ENCODE measurements at regions not wholly inside any gene's neighbourhood (a gene's known extent, or its start where the extent isn't known, plus 50 kb on each side); places are given as distances from the start of the nearest gene placed in this dataset.

DNA sequence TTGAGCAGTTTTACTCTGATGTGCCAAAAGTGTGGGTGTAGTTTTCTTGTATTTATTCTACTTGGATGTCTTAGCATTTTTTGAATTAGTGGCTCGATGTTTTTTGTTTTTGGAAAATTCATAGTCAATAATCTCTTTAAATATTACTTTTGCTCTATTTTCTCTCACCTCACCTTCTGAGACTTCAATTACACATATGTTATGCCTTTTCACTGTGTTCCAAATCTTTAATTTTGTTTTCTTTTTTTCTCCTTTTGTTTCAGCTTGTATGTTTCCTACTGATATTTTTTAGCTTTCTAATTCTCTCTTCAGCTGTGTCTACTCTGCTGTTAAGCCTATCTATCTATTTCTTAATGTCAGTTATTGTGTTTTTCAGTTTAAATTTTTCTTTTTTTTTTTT lies 69.5 kb downstream of the ZNF503 start:
- TF ChIP-seq, protein P1, sequence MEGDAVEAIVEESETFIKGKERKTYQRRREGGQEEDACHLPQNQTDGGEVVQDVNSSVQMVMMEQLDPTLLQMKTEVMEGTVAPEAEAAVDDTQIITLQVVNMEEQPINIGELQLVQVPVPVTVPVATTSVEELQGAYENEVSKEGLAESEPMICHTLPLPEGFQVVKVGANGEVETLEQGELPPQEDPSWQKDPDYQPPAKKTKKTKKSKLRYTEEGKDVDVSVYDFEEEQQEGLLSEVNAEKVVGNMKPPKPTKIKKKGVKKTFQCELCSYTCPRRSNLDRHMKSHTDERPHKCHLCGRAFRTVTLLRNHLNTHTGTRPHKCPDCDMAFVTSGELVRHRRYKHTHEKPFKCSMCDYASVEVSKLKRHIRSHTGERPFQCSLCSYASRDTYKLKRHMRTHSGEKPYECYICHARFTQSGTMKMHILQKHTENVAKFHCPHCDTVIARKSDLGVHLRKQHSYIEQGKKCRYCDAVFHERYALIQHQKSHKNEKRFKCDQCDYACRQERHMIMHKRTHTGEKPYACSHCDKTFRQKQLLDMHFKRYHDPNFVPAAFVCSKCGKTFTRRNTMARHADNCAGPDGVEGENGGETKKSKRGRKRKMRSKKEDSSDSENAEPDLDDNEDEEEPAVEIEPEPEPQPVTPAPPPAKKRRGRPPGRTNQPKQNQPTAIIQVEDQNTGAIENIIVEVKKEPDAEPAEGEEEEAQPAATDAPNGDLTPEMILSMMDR (IDR thresholded peaks at IDR 0.05; ENCODE audit: insufficient read depth, low read depth, low read length), result no peak
- DNase-seq (ENCODE audit: low read depth), result no peak
- no peak overlapping the region for H3K4me3 ChIP-seq (ENCODE audit: low read depth, low read length)

DNA sequence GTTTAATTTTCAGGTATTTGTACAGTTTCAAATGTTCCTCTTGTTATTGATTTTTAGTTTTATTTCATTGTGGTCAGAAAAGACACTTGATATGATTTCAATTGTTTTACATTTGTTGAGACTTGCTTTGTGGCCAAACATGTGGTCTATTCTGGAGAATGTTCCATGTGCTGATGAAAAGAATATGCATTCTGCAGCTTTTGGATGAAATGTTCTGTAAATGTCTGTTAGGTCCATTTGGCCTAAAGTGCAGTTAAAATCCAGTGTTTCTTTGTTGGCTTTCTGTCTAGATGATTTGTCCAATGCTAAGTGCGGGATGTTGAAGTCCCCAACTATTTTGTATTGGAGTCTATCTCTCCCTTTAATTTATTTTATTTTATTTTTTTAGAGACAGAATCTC lies 70.5 kb downstream of the ZNF503 start:
- TF ChIP-seq, protein P1 (IDR thresholded peaks at IDR 0.05; ENCODE audit: insufficient read depth, low read depth, low read length), result no peak
- no peak overlapping the region for H3K4me3 ChIP-seq (ENCODE audit: low read depth, low read length)
- DNase-seq (ENCODE audit: low read depth), result no peak

DNA sequence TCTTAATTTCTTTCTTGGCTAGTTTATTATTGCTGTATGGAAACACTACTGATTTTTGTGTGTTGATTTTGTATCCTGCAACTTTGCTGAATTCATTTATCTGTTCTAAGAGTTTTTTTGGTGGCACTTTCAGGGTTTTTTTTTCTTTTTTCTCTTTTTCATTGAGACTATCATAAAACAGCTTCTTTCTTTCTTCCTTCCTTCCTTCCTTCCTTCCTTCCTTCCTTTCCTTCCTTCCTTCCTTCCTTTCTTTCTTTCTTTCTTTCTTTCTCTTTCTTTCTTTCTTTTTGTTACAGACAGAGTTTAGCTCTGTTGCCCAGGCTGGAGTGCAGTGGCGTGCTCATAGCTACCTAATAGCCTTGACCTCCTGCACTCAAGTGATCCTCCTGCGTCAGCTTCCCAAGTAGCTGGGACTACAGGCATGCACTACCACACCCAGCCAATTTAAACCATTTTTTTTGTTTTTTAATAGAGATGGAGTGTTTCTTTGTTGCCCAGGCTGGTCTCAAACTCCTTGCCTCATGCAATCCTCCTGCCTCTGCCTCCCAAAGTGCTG lies 72.3 kb downstream of the ZNF503 start:
- TF ChIP-seq, protein P1 (IDR thresholded peaks at IDR 0.05; ENCODE audit: insufficient read depth, low read depth, low read length), result no peak
- no peak for DNase-seq (ENCODE audit: low read depth)
- no peak overlapping the region for H3K4me3 ChIP-seq (ENCODE audit: low read depth, low read length)

DNA sequence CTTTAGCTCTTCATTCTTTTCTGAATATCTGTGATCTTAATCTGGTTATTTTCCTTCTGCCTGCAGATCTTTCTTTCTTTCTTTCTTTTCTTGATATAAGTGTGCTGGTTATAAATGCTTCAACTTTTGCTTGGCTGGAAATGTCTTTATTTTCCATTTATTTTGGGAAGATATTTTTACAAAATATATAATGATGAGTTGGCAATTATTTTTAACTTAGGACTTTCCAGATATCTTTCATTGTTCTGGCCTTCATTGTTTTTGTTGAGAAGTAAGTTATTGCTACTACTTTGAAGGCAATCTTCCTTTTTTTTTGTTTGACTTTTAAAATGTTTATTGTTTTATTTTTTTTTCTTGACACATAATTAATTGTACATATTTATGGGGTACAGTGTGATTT lies 75.3 kb downstream of the ZNF503 start:
- DNase-seq (ENCODE audit: low read depth), result no peak
- H3K4me3 ChIP-seq (ENCODE audit: low read depth, low read length), result no peak overlapping the region
- TF ChIP-seq, protein P1 (IDR thresholded peaks at IDR 0.05; ENCODE audit: insufficient read depth, low read depth, low read length), result no peak

DNA sequence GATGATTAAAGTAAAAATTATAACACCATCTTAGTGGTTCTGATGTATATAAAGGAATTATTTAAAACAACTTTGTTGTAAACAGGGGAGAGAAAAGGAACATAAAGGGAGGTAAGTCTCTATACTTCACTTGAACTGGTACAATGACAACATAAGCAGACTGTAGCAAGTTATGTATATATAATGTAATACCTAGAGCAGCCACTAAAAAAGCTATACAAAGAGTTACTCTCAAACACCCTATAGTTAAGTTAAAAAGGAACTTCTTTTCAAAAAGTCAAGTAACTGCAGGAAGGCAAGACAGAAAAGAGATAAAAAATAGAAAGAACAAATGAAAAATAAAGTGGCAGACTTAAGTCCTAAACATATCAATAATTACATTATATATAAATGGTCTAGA lies 82.3 kb downstream of the ZNF503 start:
- TF ChIP-seq, protein P1 (IDR thresholded peaks at IDR 0.05; ENCODE audit: insufficient read depth, low read depth, low read length), result no peak
- DNase-seq (ENCODE audit: low read depth), result no peak
- H3K4me3 ChIP-seq (ENCODE audit: low read depth, low read length), result no peak overlapping the region

DNA sequence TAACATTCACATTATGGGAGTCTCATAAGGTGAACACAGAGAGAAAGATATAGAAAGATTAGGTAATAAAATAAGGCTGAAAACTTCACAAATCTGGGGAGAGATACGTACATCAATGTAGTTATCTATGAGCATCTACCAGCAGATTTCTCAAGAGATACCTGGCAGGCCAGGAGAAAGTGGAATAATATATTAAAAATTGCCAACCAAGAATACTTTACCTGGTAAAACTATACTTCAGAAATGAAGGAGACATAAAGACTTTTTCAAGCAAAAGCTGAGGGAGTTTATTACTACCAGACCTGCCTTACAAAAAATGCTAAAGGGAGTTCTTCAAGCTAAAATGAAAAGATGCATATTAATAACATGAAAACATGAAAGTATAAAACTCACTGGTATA lies 78.8 kb upstream of the COMTD1 start:
- no peak for DNase-seq (ENCODE audit: low read depth)
- TF ChIP-seq, protein P1 (IDR thresholded peaks at IDR 0.05; ENCODE audit: insufficient read depth, low read depth, low read length), result no peak
- no peak overlapping the region for H3K4me3 ChIP-seq (ENCODE audit: low read depth, low read length)

DNA sequence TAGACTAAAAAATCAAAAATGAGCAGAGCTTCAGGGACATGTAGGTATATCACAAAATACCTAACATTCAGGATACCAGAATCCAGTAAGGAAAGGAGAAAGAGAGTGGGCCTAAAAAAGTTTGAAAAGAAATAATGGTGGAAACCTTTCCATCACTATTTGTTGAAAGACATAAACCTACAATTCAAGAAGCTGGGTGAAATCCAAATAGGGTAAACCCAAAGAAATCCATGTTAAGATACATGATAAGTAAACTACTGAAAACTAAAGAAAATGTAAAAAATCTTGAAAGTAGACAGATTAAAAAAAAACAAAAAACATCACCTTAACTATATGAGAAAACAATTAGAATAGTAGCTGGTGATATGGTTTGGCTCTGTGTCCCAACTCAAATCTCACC lies 76.7 kb upstream of the COMTD1 start:
- no peak for DNase-seq (ENCODE audit: low read depth)
- no peak overlapping the region for H3K4me3 ChIP-seq (ENCODE audit: low read depth, low read length)
- TF ChIP-seq, protein P1 (IDR thresholded peaks at IDR 0.05; ENCODE audit: insufficient read depth, low read depth, low read length), result no peak

Measured in fibroblast of villous mesenchyme (primary cell).